ENCODE measurements at regions not wholly inside any gene's neighbourhood (a gene's known extent, or its start where the extent isn't known, plus 50 kb on each side); places are given as distances from the start of the nearest gene placed in this dataset.

- TF ChIP-seq POLR2AphosphoS5 (IDR thresholded peaks at IDR 0.05; ENCODE audit: low read depth, low read length) = no peak
- TF ChIP-seq REST (IDR thresholded peaks at IDR 0.05; ENCODE audit: insufficient read depth in 1 of 2, low read depth in 2 of 2, low read length in 2 of 2) = no peak
- no peak for TF ChIP-seq TAF1 (IDR thresholded peaks at IDR 0.05; ENCODE audit: borderline replicate concordance, insufficient read depth, low read length)
- TF ChIP-seq SIN3A (IDR thresholded peaks at IDR 0.05; ENCODE audit: borderline replicate concordance, insufficient read depth, low read length) = no peak
- no peak for TF ChIP-seq FOXP2 (optimal IDR thresholded peaks at IDR 0.05; ENCODE audit: borderline replicate concordance, extremely low read depth, extremely low read length, insufficient read depth)
Measured at GRCh38 chr1:38424677-38425076, 378.1 kb upstream of the POU3F1 start.

- TF ChIP-seq TAF1 (IDR thresholded peaks at IDR 0.05; ENCODE audit: borderline replicate concordance, insufficient read depth, low read length) = no peak
- no peak for TF ChIP-seq POLR2AphosphoS5 (IDR thresholded peaks at IDR 0.05; ENCODE audit: low read depth, low read length)
- TF ChIP-seq FOXP2 (optimal IDR thresholded peaks at IDR 0.05; ENCODE audit: borderline replicate concordance, extremely low read depth, extremely low read length, insufficient read depth) = no peak
- TF ChIP-seq SIN3A (IDR thresholded peaks at IDR 0.05; ENCODE audit: borderline replicate concordance, insufficient read depth, low read length) = no peak
- TF ChIP-seq REST (IDR thresholded peaks at IDR 0.05; ENCODE audit: insufficient read depth in 1 of 2, low read depth in 2 of 2, low read length in 2 of 2) = no peak
Measured at GRCh38 chr1:38420666-38421065, 374.1 kb upstream of the POU3F1 start.

GRCh38 chr1:38418195-38419030, 371.8 kb upstream of the POU3F1 start:
- no peak for TF ChIP-seq REST (IDR thresholded peaks at IDR 0.05; ENCODE audit: insufficient read depth in 1 of 2, low read depth in 2 of 2, low read length in 2 of 2)
- no peak for TF ChIP-seq SIN3A (IDR thresholded peaks at IDR 0.05; ENCODE audit: borderline replicate concordance, insufficient read depth, low read length)
- TF ChIP-seq POLR2AphosphoS5 (IDR thresholded peaks at IDR 0.05; ENCODE audit: low read depth, low read length) = no peak
- no peak for TF ChIP-seq FOXP2 (optimal IDR thresholded peaks at IDR 0.05; ENCODE audit: borderline replicate concordance, extremely low read depth, extremely low read length, insufficient read depth)
- TF ChIP-seq TAF1 (IDR thresholded peaks at IDR 0.05; ENCODE audit: borderline replicate concordance, insufficient read depth, low read length) = no peak

GRCh38 chr1:38403667-38404066, 357.1 kb upstream of the POU3F1 start:
- TF ChIP-seq POLR2AphosphoS5 (IDR thresholded peaks at IDR 0.05; ENCODE audit: low read depth, low read length) (no peak), REST (IDR thresholded peaks at IDR 0.05; ENCODE audit: insufficient read depth in 1 of 2, low read depth in 2 of 2, low read length in 2 of 2) (no peak), TAF1 (IDR thresholded peaks at IDR 0.05; ENCODE audit: borderline replicate concordance, insufficient read depth, low read length) (no peak), FOXP2 (optimal IDR thresholded peaks at IDR 0.05; ENCODE audit: borderline replicate concordance, extremely low read depth, extremely low read length, insufficient read depth) (no peak), SIN3A (IDR thresholded peaks at IDR 0.05; ENCODE audit: borderline replicate concordance, insufficient read depth, low read length) (no peak)

Data from PFSK-1 (cell line).